Stimulated activated CD4-positive, alpha-beta T cell treated with anti-CD3 and anti-CD28 coated beads, Interleukin-4, amount 100 ng/mL, for 1 hour (primary cell): ENCODE measurements at regions not wholly inside any gene's neighbourhood (a gene's known extent, or its start where the extent isn't known, plus 50 kb on each side); places are given as distances from the start of the nearest gene placed in this dataset.

ENCODE experiments used
- DNase-seq: peaks from one replicate; pipeline ENCODE4 v3.0.0-alpha.2; 2020

GRCh38 chr7:41058986-41059741 lies 643.7 kb downstream of the INHBA start:
- DNase-seq, result no peak

GRCh38 chr7:41054960-41055661 lies 647.8 kb downstream of the INHBA start:
- DNase-seq, result no peak

- DNase-seq, result no peak
Measured at GRCh38 chr7:41053820-41054219, 649.1 kb downstream of the INHBA start.

GRCh38 chr7:41052736-41053135 lies 650.2 kb downstream of the INHBA start:
- no peak for DNase-seq

GRCh38 chr7:41052201-41052600 lies 650.7 kb downstream of the INHBA start:
- DNase-seq, result no peak

- no peak for DNase-seq
Measured at GRCh38 chr7:41051535-41051934, 651.4 kb downstream of the INHBA start.

- no peak for DNase-seq
Measured at GRCh38 chr7:41051062-41051461, 651.8 kb downstream of the INHBA start.

GRCh38 chr7:41048771-41049170 lies 654.1 kb downstream of the INHBA start:
- DNase-seq, result no peak

- DNase-seq, result no peak
Measured at GRCh38 chr7:41047789-41048191, 655.1 kb downstream of the INHBA start.

GRCh38 chr7:41047211-41047610 lies 655.7 kb downstream of the INHBA start:
- no peak for DNase-seq

GRCh38 chr7:41046776-41047175 lies 656.1 kb downstream of the INHBA start:
- no peak for DNase-seq

- DNase-seq, result no peak
Measured at GRCh38 chr7:41046221-41046761, 656.6 kb downstream of the INHBA start.

- DNase-seq, result no peak
Measured at GRCh38 chr7:41045556-41046123, 657.2 kb downstream of the INHBA start.

- no peak for DNase-seq
Measured at GRCh38 chr7:41039981-41040380, 662.9 kb downstream of the INHBA start.

- DNase-seq, result no peak
Measured at GRCh38 chr7:41039386-41039953, 663.4 kb downstream of the INHBA start.

GRCh38 chr7:41038211-41038610 lies 664.7 kb downstream of the INHBA start:
- DNase-seq, result no peak

- no peak for DNase-seq
Measured at GRCh38 chr7:41037691-41038090, 665.2 kb downstream of the INHBA start.

- no peak for DNase-seq
Measured at GRCh38 chr7:41035794-41036193, 667.1 kb downstream of the INHBA start.

GRCh38 chr7:41033500-41033899 lies 669.4 kb downstream of the INHBA start:
- no peak for DNase-seq

- DNase-seq, result no peak
Measured at GRCh38 chr7:41030673-41031072, 672.2 kb downstream of the INHBA start.

- no peak for DNase-seq
Measured at GRCh38 chr7:41029072-41029499, 673.8 kb downstream of the INHBA start.

GRCh38 chr7:41028580-41028979 lies 674.3 kb downstream of the INHBA start:
- no peak for DNase-seq

GRCh38 chr7:41027428-41028115 lies 675.3 kb downstream of the INHBA start:
- DNase-seq, result no peak
